ENCODE measurements at regions not wholly inside any gene's neighbourhood (a gene's known extent, or its start where the extent isn't known, plus 50 kb on each side); places are given as distances from the start of the nearest gene placed in this dataset.
"Not testable (repeated sequence)": the region's sequence is repeated elsewhere in the genome, so short reads cannot be mapped to it uniquely, and the experiment has no call there.

- DNase-seq, result no peak
- Mint-ChIP-seq H3K4me1 (ENCODE audit: low read depth in 2 of 2) (no peaks in the 10 kb centered on the region), H3K27me3 (peaks cover 0 to 6% of the 10 kb centered on the region in 2 donors), H3K4me3 (no peak overlapping the region), H3K27ac (no peak overlapping the region), H3K36me3 (ENCODE audit: insufficient read depth) (no peaks in the 10 kb centered on the region), H3K9me3 (no peaks in the 10 kb centered on the region)
- no peak for ATAC-seq (replicated peaks)
Measured at GRCh38 chr7:69373171-69374043, 224.9 kb upstream of the AUTS2 start.

DNA sequence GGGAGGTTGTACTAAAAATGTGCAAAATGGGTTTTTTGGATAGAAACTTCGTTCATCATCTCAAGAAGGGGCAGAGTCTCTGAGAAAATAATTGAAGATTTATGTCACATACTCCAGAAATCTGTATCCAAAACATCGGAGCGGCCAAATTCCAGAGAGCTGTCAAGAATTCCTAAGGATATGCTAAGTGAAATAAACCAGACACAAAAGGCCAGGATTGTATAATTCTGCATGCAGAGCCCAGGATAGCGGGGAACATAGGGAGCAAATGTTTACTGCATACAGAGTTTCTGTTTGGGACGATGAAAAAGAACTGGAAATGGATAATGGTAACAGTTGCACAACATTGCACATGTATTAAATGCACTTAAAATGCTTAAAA lies 224.2 kb upstream of the AUTS2 start:
- Mint-ChIP-seq H3K4me1 (ENCODE audit: low read depth in 2 of 2) (no peaks in the 10 kb centered on the region), H3K27me3 (no peaks in the 10 kb centered on the region), H3K4me3 (no peak overlapping the region), H3K27ac (no peak overlapping the region), H3K9me3 (no peaks in the 10 kb centered on the region), H3K36me3 (ENCODE audit: insufficient read depth) (no peaks in the 10 kb centered on the region)
- DNase-seq, result no peak
- no peak for ATAC-seq (replicated peaks)

GRCh38 chr7:69377191-69377590 lies 221.1 kb upstream of the AUTS2 start:
- Mint-ChIP-seq H3K9me3 (no peaks in the 10 kb centered on the region), H3K27ac (no peak overlapping the region), H3K4me3 (no peak overlapping the region), H3K4me1 (ENCODE audit: low read depth in 2 of 2) (no peaks in the 10 kb centered on the region), H3K36me3 (ENCODE audit: insufficient read depth) (no peaks in the 10 kb centered on the region), H3K27me3 (no peaks in the 10 kb centered on the region)
- ATAC-seq (replicated peaks) (no peak), DNase-seq (no peak)

DNA sequence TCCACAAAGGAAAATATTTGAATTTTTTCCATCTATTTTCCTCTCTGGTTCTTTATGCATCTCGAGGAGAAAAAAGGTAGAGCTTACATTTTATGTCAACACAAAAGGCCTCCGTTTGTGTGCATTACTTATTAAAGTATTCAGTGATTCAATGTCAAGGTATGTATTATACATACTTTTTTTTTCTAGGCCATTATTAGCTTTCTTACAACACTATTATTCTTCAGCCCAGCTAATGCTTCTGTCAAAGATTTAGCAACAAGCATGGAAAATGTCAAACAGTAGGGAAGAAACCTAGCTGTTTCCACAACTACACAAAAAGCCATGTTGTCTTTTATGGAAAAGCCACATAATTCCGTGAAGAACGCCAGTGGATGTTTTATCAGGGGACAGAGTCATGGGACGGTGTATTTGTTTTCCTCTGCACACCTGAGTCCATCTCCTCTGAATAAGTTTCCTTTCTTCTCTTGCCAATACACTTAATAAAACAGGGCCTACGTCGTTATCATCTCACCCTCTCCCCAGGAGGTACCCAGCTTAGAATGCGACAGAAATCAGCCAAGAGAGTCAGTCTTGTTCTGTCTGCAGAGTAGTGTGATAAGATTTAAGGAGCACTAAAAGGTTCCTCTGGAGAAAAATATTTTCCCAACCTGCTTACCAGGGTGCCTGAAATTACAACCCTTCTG lies 209.7 kb upstream of the AUTS2 start:
- Mint-ChIP-seq H3K9me3 (no peaks in the 10 kb centered on the region), H3K4me1 (ENCODE audit: low read depth in 2 of 2) (no peaks in the 10 kb centered on the region), H3K27me3 (peaks cover 0 to 8% of the 10 kb centered on the region in 2 donors), H3K36me3 (ENCODE audit: insufficient read depth) (no peaks in the 10 kb centered on the region), H3K4me3 (no peak overlapping the region), H3K27ac (no peak overlapping the region)
- DNase-seq, result no peak
- no peak for ATAC-seq (replicated peaks)

DNA sequence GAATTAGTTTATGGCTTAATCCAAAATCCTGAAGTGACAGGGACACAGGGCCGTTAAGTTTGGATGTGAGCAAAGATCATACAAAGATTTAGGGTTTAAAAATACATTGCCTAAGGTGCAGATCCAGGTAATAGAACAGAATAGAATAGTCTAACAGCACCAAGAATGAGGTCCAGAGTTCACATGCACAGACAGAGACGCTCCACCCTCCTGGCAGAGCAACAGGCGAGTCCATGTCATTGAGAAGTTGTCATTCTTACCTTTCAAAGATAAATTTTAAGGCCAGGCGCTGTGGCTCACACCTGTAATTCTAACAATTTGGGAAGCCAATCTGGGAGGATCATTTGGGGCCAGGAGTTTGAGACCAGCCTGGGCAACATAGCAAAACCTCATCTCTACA lies 209.1 kb upstream of the AUTS2 start:
- H3K27ac Mint-ChIP-seq, result no peak overlapping the region
- DNase-seq, result no peak
- H3K36me3 Mint-ChIP-seq (ENCODE audit: insufficient read depth), result no peaks in the 10 kb centered on the region
- no peak for ATAC-seq (replicated peaks)
- H3K27me3 Mint-ChIP-seq, result peaks cover 0 to 1% of the 10 kb centered on the region in 2 donors
- H3K9me3 Mint-ChIP-seq, result no peaks in the 10 kb centered on the region
- no peaks in the 10 kb centered on the region for H3K4me1 Mint-ChIP-seq (ENCODE audit: low read depth in 2 of 2)
- no peak overlapping the region for H3K4me3 Mint-ChIP-seq

- H3K9me3 Mint-ChIP-seq; H3K36me3 Mint-ChIP-seq (ENCODE audit: insufficient read depth); ATAC-seq (replicated peaks); H3K4me3 Mint-ChIP-seq; H3K27ac Mint-ChIP-seq; H3K4me1 Mint-ChIP-seq (ENCODE audit: low read depth in 2 of 2); DNase-seq: not testable (repeated sequence)
- H3K27me3 Mint-ChIP-seq, result peaks cover 8 to 11% of the 10 kb centered on the region in 2 donors
Measured at GRCh38 chr7:69393912-69394311, 204.4 kb upstream of the AUTS2 start.

DNA sequence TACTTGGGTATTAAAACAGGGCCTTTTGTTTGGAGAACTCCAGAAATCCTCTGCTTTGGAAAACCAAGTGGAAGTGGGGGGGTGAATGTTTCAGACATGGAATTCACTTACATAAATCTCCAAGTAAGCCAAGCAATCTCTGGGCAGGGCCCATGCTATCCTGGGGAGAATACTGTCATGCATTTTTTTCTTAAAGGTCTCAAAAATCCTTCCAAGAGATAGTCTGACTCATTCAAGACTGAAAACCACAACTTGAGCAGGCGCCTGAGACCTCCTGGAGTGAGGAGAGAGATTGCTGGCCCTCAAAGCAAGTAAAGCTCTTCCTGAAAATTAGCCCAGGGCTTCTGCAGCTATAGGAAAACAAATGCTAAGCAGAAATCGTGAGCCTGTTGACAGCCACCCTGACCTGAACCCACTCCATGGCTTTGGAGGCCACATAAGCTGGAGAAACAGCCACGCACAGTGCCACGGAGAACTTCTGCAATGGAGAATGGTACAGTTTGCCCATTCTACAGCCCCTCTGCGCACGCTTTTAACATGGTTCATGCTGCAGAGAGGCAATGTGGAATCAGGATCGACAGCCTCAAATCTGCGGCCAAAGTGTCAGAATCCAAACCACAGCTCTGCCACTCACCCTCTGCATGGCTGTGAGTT lies 203.1 kb upstream of the AUTS2 start:
- Mint-ChIP-seq H3K9me3 (no peaks in the 10 kb centered on the region), H3K27ac (no peak overlapping the region), H3K4me3 (no peak overlapping the region), H3K36me3 (ENCODE audit: insufficient read depth) (no peaks in the 10 kb centered on the region), H3K27me3 (peaks cover 14 to 20% of the 10 kb centered on the region in 2 donors), H3K4me1 (ENCODE audit: low read depth in 2 of 2) (no peaks in the 10 kb centered on the region)
- DNase-seq, result no peak
- no peak for ATAC-seq (replicated peaks)

GRCh38 chr7:69398986-69399385 lies 199.3 kb upstream of the AUTS2 start:
- ATAC-seq (replicated peaks), result no peak
- Mint-ChIP-seq H3K36me3 (ENCODE audit: insufficient read depth) (no peaks in the 10 kb centered on the region), H3K9me3 (no peaks in the 10 kb centered on the region), H3K4me3 (no peak overlapping the region), H3K27ac (no peak overlapping the region), H3K27me3 (peaks cover 14 to 20% of the 10 kb centered on the region in 2 donors), H3K4me1 (ENCODE audit: low read depth in 2 of 2) (no peaks in the 10 kb centered on the region)
- DNase-seq, result no peak

DNA sequence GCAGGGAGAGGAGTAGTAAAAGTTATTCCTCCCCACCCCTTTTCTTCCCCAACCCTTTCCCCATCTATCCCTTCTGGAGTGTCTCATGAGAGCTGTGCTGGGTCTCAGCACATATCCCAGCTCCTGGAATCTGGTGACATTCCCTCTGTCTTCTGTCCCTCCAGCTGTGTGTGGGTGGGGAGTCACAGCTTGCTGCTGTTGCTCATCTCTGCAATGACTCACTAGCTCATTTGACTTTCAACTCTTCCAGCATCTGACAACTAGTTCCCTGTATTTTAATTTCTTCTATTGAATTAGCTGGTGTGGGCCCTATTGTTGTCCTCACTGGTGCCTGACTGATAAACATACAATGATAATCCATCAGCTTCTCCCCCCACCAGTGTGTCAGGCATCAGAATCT lies 198.9 kb upstream of the AUTS2 start:
- Mint-ChIP-seq H3K4me1 (ENCODE audit: low read depth in 2 of 2) (no peaks in the 10 kb centered on the region), H3K4me3 (no peak overlapping the region), H3K9me3 (no peaks in the 10 kb centered on the region), H3K36me3 (ENCODE audit: insufficient read depth) (no peaks in the 10 kb centered on the region), H3K27ac (no peak overlapping the region), H3K27me3 (peaks cover 14 to 20% of the 10 kb centered on the region in 2 donors)
- DNase-seq (no peak), ATAC-seq (replicated peaks) (no peak)

- peaks cover 6 to 9% of the 10 kb centered on the region in 2 donors for H3K27me3 Mint-ChIP-seq
- H3K27ac Mint-ChIP-seq, result no peak overlapping the region
Measured at GRCh38 chr7:69402696-69403095, 195.6 kb upstream of the AUTS2 start.

DNA sequence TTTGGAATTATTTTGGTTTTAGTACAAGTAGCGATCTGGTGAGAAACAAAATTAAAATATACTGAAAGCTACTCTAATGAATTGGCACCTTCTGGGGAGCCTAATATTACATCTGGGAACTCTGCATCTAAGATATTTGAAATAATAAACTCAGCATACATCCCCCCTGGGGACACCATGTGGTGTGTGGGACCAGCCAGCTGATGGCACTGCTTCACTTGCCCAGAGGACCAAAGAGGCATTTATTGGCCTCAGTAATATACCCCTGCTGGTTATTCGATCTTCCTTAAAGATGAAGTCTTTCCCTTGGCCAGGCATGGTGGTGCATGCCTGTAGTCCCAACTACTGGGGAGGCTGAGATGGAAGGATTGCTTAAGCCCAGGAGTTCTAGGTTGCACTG lies 195.1 kb upstream of the AUTS2 start:
- H3K4me3 Mint-ChIP-seq, result no peak overlapping the region
- no peak overlapping the region for H3K27ac Mint-ChIP-seq
- H3K9me3 Mint-ChIP-seq, result no peaks in the 10 kb centered on the region
- no peaks in the 10 kb centered on the region for H3K4me1 Mint-ChIP-seq (ENCODE audit: low read depth in 2 of 2)
- no peak for DNase-seq
- H3K36me3 Mint-ChIP-seq (ENCODE audit: insufficient read depth), result no peaks in the 10 kb centered on the region
- peaks cover 6 to 9% of the 10 kb centered on the region in 2 donors for H3K27me3 Mint-ChIP-seq
- no peak for ATAC-seq (replicated peaks)

More at GRCh38 chr7:69402696-69403095, 195.6 kb upstream of the AUTS2 start:
- Mint-ChIP-seq H3K4me1 (ENCODE audit: low read depth in 2 of 2) (no peaks in the 10 kb centered on the region), H3K9me3 (no peaks in the 10 kb centered on the region), H3K36me3 (ENCODE audit: insufficient read depth) (no peaks in the 10 kb centered on the region), H3K4me3 (no peak overlapping the region)
- no peak for ATAC-seq (replicated peaks)
- no peak for DNase-seq

DNA sequence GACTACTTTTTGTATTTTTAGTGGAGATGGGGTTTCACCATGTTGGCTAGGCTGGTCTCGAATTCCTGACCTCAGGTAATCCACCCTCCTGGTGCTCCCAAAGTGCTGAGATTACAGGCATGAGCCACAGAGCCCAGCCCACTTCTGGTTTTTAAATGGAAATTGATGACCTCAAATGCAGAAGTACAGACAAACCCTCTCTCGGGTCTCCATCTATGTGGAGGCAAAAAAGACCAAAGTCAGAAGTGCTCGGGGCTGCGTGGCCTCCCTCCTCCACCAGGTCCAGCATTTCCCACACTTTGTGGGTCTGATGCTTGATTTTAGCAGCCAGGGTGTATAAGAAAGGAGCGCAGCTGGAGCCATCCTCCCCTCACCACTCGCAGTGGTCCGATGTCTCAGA lies 187.3 kb upstream of the AUTS2 start:
- Mint-ChIP-seq H3K27ac (no peak overlapping the region), H3K27me3 (peaks cover 0 to 7% of the 10 kb centered on the region in 2 donors), H3K36me3 (ENCODE audit: insufficient read depth) (no peaks in the 10 kb centered on the region), H3K9me3 (peaks cover 0 to 2% of the 10 kb centered on the region in 2 donors), H3K4me3 (no peak overlapping the region), H3K4me1 (ENCODE audit: low read depth in 2 of 2) (peaks cover 4% of the 10 kb centered on the region in 2 donors)
- ATAC-seq (replicated peaks) (no peak), DNase-seq (no peak)

GRCh38 chr7:69411466-69411865 lies 186.8 kb upstream of the AUTS2 start:
- Mint-ChIP-seq H3K4me1 (ENCODE audit: low read depth in 2 of 2) (peaks cover 4% of the 10 kb centered on the region in 2 donors), H3K9me3 (peaks cover 0 to 2% of the 10 kb centered on the region in 2 donors), H3K27ac (no peak overlapping the region), H3K27me3 (peaks cover 0 to 7% of the 10 kb centered on the region in 2 donors), H3K36me3 (ENCODE audit: insufficient read depth) (no peaks in the 10 kb centered on the region), H3K4me3 (no peak overlapping the region)
- DNase-seq (no peak), ATAC-seq (replicated peaks) (no peak)

Data from effector memory CD8-positive, alpha-beta T cell (primary cell).